SK-N-SH (cell line): ENCODE measurements at regions not wholly inside any gene's neighbourhood (a gene's known extent, or its start where the extent isn't known, plus 50 kb on each side); places are given as distances from the start of the nearest gene placed in this dataset.

Experiments used
- CTCF ChIP-seq: fragments of 200-600 bp; sonication (generic); IDR thresholded peaks from 2 replicates; pipeline ENCODE4 v1.6.1; 2017; ENCODE audit warnings: antibody characterized with exemption, mild to moderate bottlenecking, moderate library complexity
- EP300 ChIP-seq, 2 experiments: IDR thresholded peaks; 2 replicates each; pipeline versions ENCODE4 v1.4.0 to v1.6.1; 2012; ENCODE audit warnings: borderline replicate concordance in 1 of 2, low read depth in 1 of 2, low read length in 1 of 2
- FOSL2 ChIP-seq: IDR thresholded peaks from 2 replicates; pipeline ENCODE4 v1.4.0; 2012; ENCODE audit warnings: low read depth, mild to moderate bottlenecking, moderate library complexity, borderline replicate concordance
- FOXM1 ChIP-seq: IDR thresholded peaks from 2 replicates; pipeline ENCODE4 v1.4.0; 2012; ENCODE audit warnings: low read depth, mild to moderate bottlenecking
- GABPA ChIP-seq: IDR thresholded peaks from 2 replicates; pipeline ENCODE4 v1.4.0; 2012; ENCODE audit warnings: low read depth, mild to moderate bottlenecking
- POLR2AphosphoS5 ChIP-seq: IDR thresholded peaks from 2 replicates; pipeline ENCODE4 v1.6.1; 2012; ENCODE audit warnings: low read depth, low read length
- RFX5 ChIP-seq: IDR thresholded peaks from 2 replicates; pipeline ENCODE4 v1.6.1; 2012; ENCODE audit warnings: mild to moderate bottlenecking, improper control_type of control experiment, low read length
- YY1 ChIP-seq: IDR thresholded peaks from 2 replicates; pipeline ENCODE4 v1.4.0; 2012; ENCODE audit warnings: low read depth, mild to moderate bottlenecking
- TF ChIP-seq, protein P1 (sequence below): IDR thresholded peaks from 2 replicates; pipeline ENCODE4 v1.6.1; 2012; ENCODE audit warnings: mild to moderate bottlenecking, low read depth, low read length, moderate library complexity
- TF ChIP-seq, protein P2 (sequence below): IDR thresholded peaks from 2 replicates; pipeline ENCODE4 v1.4.0; 2012; ENCODE audit warnings: low read depth, borderline replicate concordance

GRCh38 chr11:134901955-134902918 lies 490.2 kb upstream of the B3GAT1 start:
- TF ChIP-seq POLR2AphosphoS5 (no peak), CTCF (no peak), GABPA (no peak), EP300 (IDR thresholded peaks at IDR 0.05; ENCODE audit: borderline replicate concordance in 1 of 2, low read depth in 1 of 2, low read length in 1 of 2) (no peak), FOXM1 (no peak), FOSL2 (no peak), YY1 (no peak), RFX5 (no peak)
- TF ChIP-seq, protein P1, sequence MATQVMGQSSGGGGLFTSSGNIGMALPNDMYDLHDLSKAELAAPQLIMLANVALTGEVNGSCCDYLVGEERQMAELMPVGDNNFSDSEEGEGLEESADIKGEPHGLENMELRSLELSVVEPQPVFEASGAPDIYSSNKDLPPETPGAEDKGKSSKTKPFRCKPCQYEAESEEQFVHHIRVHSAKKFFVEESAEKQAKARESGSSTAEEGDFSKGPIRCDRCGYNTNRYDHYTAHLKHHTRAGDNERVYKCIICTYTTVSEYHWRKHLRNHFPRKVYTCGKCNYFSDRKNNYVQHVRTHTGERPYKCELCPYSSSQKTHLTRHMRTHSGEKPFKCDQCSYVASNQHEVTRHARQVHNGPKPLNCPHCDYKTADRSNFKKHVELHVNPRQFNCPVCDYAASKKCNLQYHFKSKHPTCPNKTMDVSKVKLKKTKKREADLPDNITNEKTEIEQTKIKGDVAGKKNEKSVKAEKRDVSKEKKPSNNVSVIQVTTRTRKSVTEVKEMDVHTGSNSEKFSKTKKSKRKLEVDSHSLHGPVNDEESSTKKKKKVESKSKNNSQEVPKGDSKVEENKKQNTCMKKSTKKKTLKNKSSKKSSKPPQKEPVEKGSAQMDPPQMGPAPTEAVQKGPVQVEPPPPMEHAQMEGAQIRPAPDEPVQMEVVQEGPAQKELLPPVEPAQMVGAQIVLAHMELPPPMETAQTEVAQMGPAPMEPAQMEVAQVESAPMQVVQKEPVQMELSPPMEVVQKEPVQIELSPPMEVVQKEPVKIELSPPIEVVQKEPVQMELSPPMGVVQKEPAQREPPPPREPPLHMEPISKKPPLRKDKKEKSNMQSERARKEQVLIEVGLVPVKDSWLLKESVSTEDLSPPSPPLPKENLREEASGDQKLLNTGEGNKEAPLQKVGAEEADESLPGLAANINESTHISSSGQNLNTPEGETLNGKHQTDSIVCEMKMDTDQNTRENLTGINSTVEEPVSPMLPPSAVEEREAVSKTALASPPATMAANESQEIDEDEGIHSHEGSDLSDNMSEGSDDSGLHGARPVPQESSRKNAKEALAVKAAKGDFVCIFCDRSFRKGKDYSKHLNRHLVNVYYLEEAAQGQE: no peak
- TF ChIP-seq, protein P2, sequence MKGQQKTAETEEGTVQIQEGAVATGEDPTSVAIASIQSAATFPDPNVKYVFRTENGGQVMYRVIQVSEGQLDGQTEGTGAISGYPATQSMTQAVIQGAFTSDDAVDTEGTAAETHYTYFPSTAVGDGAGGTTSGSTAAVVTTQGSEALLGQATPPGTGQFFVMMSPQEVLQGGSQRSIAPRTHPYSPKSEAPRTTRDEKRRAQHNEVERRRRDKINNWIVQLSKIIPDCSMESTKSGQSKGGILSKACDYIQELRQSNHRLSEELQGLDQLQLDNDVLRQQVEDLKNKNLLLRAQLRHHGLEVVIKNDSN: no peak
